Neural cell (in vitro differentiated cells): ENCODE measurements at regions not wholly inside any gene's neighbourhood (a gene's known extent, or its start where the extent isn't known, plus 50 kb on each side); places are given as distances from the start of the nearest gene placed in this dataset.

Experiments used
- H2AFZ ChIP-seq: fragments of 200-600, 300-800 bp; sonication (generic), shearing (Covaris generic); 2 replicates; pipeline ENCODE4 v1.6.0; 2014; ENCODE audit warnings: low read depth, mild to moderate bottlenecking, antibody characterized with exemption, low read length, moderate library complexity
- H3F3A ChIP-seq: fragments of 200-600 bp; shearing (Covaris generic); 2 replicates; pipeline ENCODE4 v1.6.1; 2016; ENCODE audit warnings: mild to moderate bottlenecking, moderate library complexity, mixed read lengths, antibody characterized with exemption, low read length; ENCODE audit not compliant: insufficient read depth, poor library complexity, severe bottlenecking
- H3K27ac ChIP-seq: fragments of 200-600, 300-800 bp; sonication (generic), shearing (Covaris generic); 2 replicates; pipeline ENCODE4 v1.5.1; 2014; ENCODE audit warnings: mild to moderate bottlenecking, low read length, moderate library complexity
- H3K27me3 ChIP-seq: fragments of 300-800, 200-600 bp; sonication (generic), shearing (Covaris generic); 2 replicates; pipeline ENCODE4 v1.6.0; 2014; ENCODE audit warnings: mild to moderate bottlenecking, low read depth, low read length, moderate library complexity; ENCODE audit not compliant: insufficient read depth
- H3K36me3 ChIP-seq: fragments of 300-800, 200-600 bp; sonication (generic), shearing (Covaris generic); 2 replicates; pipeline ENCODE4 v1.5.1; 2014; ENCODE audit warnings: mild to moderate bottlenecking, antibody characterized with exemption, low read length, moderate library complexity; ENCODE audit not compliant: insufficient read depth
- H3K4me2 ChIP-seq: fragments of 300-800, 200-600 bp; sonication (generic), shearing (Covaris generic); 2 replicates; pipeline ENCODE4 v1.6.0; 2014; ENCODE audit warnings: mild to moderate bottlenecking, low read length
- H3K4me3 ChIP-seq: fragments of 300-800, 200-600 bp; sonication (generic), shearing (Covaris generic); 2 replicates; pipeline ENCODE4 v1.5.1; 2014; ENCODE audit warnings: mild to moderate bottlenecking, low read length, moderate library complexity
- H3K79me2 ChIP-seq: fragments of 200-600 bp; shearing (Covaris generic); replicated peaks from 2 replicates; pipeline ENCODE4 v1.6.0; 2014; ENCODE audit warnings: mild to moderate bottlenecking, low read length, moderate library complexity; ENCODE audit not compliant: insufficient read depth
- H3K9ac ChIP-seq: fragments of 300-800, 200-600 bp; sonication (generic), shearing (Covaris generic); 2 replicates; pipeline ENCODE4 v1.6.1; 2016; ENCODE audit warnings: mild to moderate bottlenecking, low read length, mixed read lengths
- H3K9me2 ChIP-seq: fragments of 200-600 bp; shearing (Covaris generic); 2 replicates; pipeline ENCODE4 v1.6.1; 2016; ENCODE audit warnings: mild to moderate bottlenecking, low read length, mixed read lengths; ENCODE audit not compliant: insufficient read depth
- H3K9me3 ChIP-seq: fragments of 200-600, 300-800 bp; sonication (generic), shearing (Covaris generic); 2 replicates; pipeline ENCODE4 v1.6.1; 2016; ENCODE audit warnings: mild to moderate bottlenecking, mixed run types, low read length, moderate library complexity, mixed read lengths
- H4K20me1 ChIP-seq: fragments of 200-600 bp; shearing (Covaris generic); 2 replicates; pipeline ENCODE4 v1.6.1; 2016; ENCODE audit warnings: mild to moderate bottlenecking, mixed run types; ENCODE audit not compliant: insufficient read depth
- EP300 ChIP-seq: fragments of 450-650 bp; conservative IDR thresholded peaks from 2 replicates; pipeline ENCODE4 v1.6.1; 2014; ENCODE audit warnings: antibody characterized with exemption, mild to moderate bottlenecking, moderate library complexity; ENCODE audit not compliant: poor library complexity, severe bottlenecking
- EZH2 ChIP-seq: fragments of 200-600, 300-800 bp; shearing (Covaris generic), sonication (generic); IDR thresholded peaks from 2 replicates; pipeline ENCODE4 v1.6.1; 2014; ENCODE audit warnings: antibody characterized with exemption, low read length, borderline replicate concordance, mild to moderate bottlenecking; ENCODE audit not compliant: insufficient read depth, poor library complexity, severe bottlenecking
- MXI1 ChIP-seq: fragments of 450-650 bp; conservative IDR thresholded peaks from 2 replicates; pipeline ENCODE4 v1.6.1; 2014; ENCODE audit warnings: antibody characterized with exemption, mild to moderate bottlenecking; ENCODE audit not compliant: poor library complexity, severe bottlenecking
- POLR2AphosphoS5 ChIP-seq: IDR thresholded peaks from 2 replicates; pipeline ENCODE4 v1.6.1; 2012
- RAD21 ChIP-seq: fragments of 450-650 bp; conservative IDR thresholded peaks from 2 replicates; pipeline ENCODE4 v1.6.1; 2014; ENCODE audit warnings: antibody characterized with exemption, mild to moderate bottlenecking, moderate library complexity
- REST ChIP-seq: IDR thresholded peaks from 2 replicates; pipeline ENCODE4 v1.6.1; 2012; ENCODE audit warnings: borderline replicate concordance
- SMC3 ChIP-seq: fragments of 450-650 bp; conservative IDR thresholded peaks from 2 replicates; pipeline ENCODE4 v1.6.1; 2014; ENCODE audit warnings: antibody characterized with exemption, mild to moderate bottlenecking, moderate library complexity; ENCODE audit not compliant: poor library complexity
- TAF1 ChIP-seq: IDR thresholded peaks from 2 replicates; pipeline ENCODE4 v1.6.1; 2012; ENCODE audit warnings: low read depth
- TF ChIP-seq, protein P1 (sequence below): fragments of 450-650 bp; IDR thresholded peaks from 2 replicates; pipeline ENCODE4 v1.5.1; 2014; ENCODE audit warnings: antibody characterized with exemption, mild to moderate bottlenecking, moderate library complexity; ENCODE audit not compliant: poor library complexity, severe bottlenecking

- Histone ChIP-seq H4K20me1 (no peaks in the 10 kb centered on the region), H3K27ac (no peak overlapping the region), H3K4me3 (no peak overlapping the region), H3K79me2 (no peaks in the 10 kb centered on the region), H3K36me3 (no peaks in the 10 kb centered on the region), H3K27me3 (no peaks in the 10 kb centered on the region), H2AFZ (no peak overlapping the region), H3F3A (no peaks in the 10 kb centered on the region), H3K9me2 (no peaks in the 10 kb centered on the region), H3K4me2 (no peak overlapping the region), H3K9ac (no peak overlapping the region), H3K9me3 (peaks cover 3% of the 10 kb centered on the region)
- no peak for TF ChIP-seq EZH2
- no peak for TF ChIP-seq MXI1
- TF ChIP-seq REST, result no peak
- TF ChIP-seq EP300, result no peak
- no peak for TF ChIP-seq RAD21
Measured at GRCh38 chr7:155191901-155192478, 105.7 kb upstream of the INSIG1 start.

GRCh38 chr7:155192961-155193640, 104.6 kb upstream of the INSIG1 start:
- peaks cover 3% of the 10 kb centered on the region for H3K9me3 ChIP-seq

More at GRCh38 chr7:155192961-155193640, 104.6 kb upstream of the INSIG1 start:
- Histone ChIP-seq H3K36me3 (no peaks in the 10 kb centered on the region), H3K4me3 (no peak overlapping the region), H3K79me2 (no peaks in the 10 kb centered on the region), H3K27ac (no peak overlapping the region), H3F3A (no peaks in the 10 kb centered on the region), H3K4me2 (no peak overlapping the region), H3K9me2 (no peaks in the 10 kb centered on the region), H2AFZ (no peak overlapping the region), H4K20me1 (no peaks in the 10 kb centered on the region), H3K27me3 (no peaks in the 10 kb centered on the region), H3K9ac (no peak overlapping the region)
- TF ChIP-seq EZH2, result no peak
- no peak for TF ChIP-seq POLR2AphosphoS5
- TF ChIP-seq TAF1, result no peak
- no peak for TF ChIP-seq SMC3
- no peak for TF ChIP-seq RAD21
- no peak for TF ChIP-seq REST
- TF ChIP-seq EP300, result no peak
- no peak for TF ChIP-seq MXI1
- TF ChIP-seq, protein P1, sequence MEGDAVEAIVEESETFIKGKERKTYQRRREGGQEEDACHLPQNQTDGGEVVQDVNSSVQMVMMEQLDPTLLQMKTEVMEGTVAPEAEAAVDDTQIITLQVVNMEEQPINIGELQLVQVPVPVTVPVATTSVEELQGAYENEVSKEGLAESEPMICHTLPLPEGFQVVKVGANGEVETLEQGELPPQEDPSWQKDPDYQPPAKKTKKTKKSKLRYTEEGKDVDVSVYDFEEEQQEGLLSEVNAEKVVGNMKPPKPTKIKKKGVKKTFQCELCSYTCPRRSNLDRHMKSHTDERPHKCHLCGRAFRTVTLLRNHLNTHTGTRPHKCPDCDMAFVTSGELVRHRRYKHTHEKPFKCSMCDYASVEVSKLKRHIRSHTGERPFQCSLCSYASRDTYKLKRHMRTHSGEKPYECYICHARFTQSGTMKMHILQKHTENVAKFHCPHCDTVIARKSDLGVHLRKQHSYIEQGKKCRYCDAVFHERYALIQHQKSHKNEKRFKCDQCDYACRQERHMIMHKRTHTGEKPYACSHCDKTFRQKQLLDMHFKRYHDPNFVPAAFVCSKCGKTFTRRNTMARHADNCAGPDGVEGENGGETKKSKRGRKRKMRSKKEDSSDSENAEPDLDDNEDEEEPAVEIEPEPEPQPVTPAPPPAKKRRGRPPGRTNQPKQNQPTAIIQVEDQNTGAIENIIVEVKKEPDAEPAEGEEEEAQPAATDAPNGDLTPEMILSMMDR, result no peak
